ENCODE measurements at regions not wholly inside any gene's neighbourhood (a gene's known extent, or its start where the extent isn't known, plus 50 kb on each side); places are given as distances from the start of the nearest gene placed in this dataset.
A peak's percentile ranks its signal among the peaks of the same experiment; 100 is the strongest.

DNA sequence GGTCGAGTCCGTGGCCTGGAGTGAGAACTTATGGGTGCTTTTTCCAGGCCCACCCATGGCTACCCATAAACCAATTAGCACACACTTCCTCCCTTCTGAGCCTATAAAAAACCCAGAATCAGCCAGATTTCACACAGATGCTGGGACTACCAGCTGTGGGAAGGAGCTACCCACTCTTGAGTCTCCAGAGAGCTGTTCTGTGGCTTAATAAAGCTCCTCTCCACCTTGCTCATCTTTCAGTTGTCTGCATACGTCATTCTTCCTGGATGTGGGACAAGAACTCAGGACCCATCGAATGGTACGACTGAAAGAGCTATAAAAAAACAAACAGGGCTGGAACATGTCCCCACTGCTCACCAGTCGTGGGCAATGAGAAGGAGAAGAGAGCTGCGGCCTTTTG lies 555.4 kb upstream of the CCDC54 start:
- TF ChIP-seq, protein P1, sequence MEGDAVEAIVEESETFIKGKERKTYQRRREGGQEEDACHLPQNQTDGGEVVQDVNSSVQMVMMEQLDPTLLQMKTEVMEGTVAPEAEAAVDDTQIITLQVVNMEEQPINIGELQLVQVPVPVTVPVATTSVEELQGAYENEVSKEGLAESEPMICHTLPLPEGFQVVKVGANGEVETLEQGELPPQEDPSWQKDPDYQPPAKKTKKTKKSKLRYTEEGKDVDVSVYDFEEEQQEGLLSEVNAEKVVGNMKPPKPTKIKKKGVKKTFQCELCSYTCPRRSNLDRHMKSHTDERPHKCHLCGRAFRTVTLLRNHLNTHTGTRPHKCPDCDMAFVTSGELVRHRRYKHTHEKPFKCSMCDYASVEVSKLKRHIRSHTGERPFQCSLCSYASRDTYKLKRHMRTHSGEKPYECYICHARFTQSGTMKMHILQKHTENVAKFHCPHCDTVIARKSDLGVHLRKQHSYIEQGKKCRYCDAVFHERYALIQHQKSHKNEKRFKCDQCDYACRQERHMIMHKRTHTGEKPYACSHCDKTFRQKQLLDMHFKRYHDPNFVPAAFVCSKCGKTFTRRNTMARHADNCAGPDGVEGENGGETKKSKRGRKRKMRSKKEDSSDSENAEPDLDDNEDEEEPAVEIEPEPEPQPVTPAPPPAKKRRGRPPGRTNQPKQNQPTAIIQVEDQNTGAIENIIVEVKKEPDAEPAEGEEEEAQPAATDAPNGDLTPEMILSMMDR (IDR thresholded peaks at IDR 0.05), result no peak
- Mint-ChIP-seq H3K27ac (no peak overlapping the region), H3K36me3 (ENCODE audit: low read depth) (no peaks in the 10 kb centered on the region), H3K4me3 (no peak overlapping the region), H3K27me3 (ENCODE audit: low read depth, poor library complexity) (peaks cover 2% of the 10 kb centered on the region), H3K9me3 (no peaks in the 10 kb centered on the region), H3K4me1 (peaks cover 5% of the 10 kb centered on the region)
- DNase-seq, result no peak

DNA sequence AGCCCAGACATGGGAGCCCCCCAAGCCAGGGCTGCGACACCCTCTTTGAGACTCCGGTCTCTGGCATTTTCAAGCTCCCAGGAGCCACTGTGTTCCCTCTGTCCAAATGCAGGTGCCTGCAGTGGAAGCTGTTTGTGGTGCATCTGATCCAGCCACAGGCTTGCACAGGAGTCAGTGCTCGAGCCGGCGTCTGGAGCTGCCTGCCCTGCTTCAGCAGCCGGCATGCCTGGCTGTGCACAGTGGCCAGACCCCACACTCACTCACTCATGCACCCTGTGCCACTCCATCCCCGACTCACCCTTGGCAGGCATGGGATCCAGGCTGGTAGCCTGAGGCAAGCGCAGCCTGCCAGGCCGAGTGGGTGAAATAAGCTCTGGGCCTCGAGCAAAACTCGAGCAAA lies 555.0 kb upstream of the CCDC54 start:
- Mint-ChIP-seq H3K9me3 (no peaks in the 10 kb centered on the region), H3K4me1 (peaks cover 5% of the 10 kb centered on the region), H3K36me3 (ENCODE audit: low read depth) (no peaks in the 10 kb centered on the region), H3K27ac (no peak overlapping the region), H3K4me3 (no peak overlapping the region), H3K27me3 (ENCODE audit: low read depth, poor library complexity) (peaks cover 2% of the 10 kb centered on the region)
- TF ChIP-seq, protein P1 (IDR thresholded peaks at IDR 0.05), result no peak
- no peak for DNase-seq

DNA sequence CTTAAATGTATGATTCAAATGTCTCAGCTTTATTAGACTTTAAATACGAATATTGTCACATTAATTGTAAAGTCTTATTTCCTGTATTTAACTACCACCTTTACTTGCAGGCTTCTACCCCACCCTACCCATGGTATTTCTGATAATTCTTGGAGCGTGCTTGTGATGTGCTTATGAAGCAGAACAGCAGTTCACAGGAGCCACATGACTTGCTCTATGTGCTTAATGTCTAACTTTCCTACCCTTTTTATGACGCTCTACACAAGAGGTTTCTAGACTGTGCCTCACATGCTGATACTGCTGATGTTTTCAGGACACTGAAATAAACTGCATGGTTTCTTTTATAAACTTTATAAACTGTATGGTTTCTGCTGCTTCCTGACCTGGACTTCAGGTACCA lies 553.5 kb upstream of the CCDC54 start:
- TF ChIP-seq, protein P1 (IDR thresholded peaks at IDR 0.05), result no peak
- DNase-seq, result no peak
- H3K27ac Mint-ChIP-seq, result no peak overlapping the region
- H3K9me3 Mint-ChIP-seq, result no peaks in the 10 kb centered on the region
- peaks cover 5% of the 10 kb centered on the region for H3K4me1 Mint-ChIP-seq
- no peaks in the 10 kb centered on the region for H3K36me3 Mint-ChIP-seq (ENCODE audit: low read depth)
- H3K27me3 Mint-ChIP-seq (ENCODE audit: low read depth, poor library complexity), result no peaks in the 10 kb centered on the region
- H3K4me3 Mint-ChIP-seq, result no peak overlapping the region

DNA sequence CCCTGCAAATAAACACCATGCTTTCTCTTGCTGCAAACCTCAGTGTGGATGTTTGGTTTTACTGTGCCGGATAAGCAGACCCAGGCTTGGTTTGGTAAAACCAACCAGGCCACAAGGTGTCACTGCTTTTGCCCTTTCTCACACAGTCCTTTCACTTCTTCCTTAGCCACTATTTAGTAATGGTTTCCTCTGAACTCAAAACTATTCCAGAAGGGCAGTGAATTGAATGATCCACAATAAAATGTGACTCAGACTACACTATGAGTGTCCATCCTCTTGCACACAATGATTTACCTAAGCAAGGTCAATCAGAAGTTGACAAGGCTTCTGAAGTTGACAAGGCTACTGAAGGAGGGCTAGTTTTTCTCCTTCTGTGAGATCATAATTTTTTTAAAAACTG lies 552.4 kb upstream of the CCDC54 start:
- Mint-ChIP-seq H3K27me3 (ENCODE audit: low read depth, poor library complexity) (no peaks in the 10 kb centered on the region), H3K4me1 (peaks cover 5% of the 10 kb centered on the region), H3K27ac (peak overlapping the region; percentile 8), H3K36me3 (ENCODE audit: low read depth) (no peaks in the 10 kb centered on the region), H3K4me3 (no peak overlapping the region), H3K9me3 (no peaks in the 10 kb centered on the region)
- TF ChIP-seq, protein P1 (IDR thresholded peaks at IDR 0.05), result peak; percentile 17
- DNase-seq, result no peak

DNA sequence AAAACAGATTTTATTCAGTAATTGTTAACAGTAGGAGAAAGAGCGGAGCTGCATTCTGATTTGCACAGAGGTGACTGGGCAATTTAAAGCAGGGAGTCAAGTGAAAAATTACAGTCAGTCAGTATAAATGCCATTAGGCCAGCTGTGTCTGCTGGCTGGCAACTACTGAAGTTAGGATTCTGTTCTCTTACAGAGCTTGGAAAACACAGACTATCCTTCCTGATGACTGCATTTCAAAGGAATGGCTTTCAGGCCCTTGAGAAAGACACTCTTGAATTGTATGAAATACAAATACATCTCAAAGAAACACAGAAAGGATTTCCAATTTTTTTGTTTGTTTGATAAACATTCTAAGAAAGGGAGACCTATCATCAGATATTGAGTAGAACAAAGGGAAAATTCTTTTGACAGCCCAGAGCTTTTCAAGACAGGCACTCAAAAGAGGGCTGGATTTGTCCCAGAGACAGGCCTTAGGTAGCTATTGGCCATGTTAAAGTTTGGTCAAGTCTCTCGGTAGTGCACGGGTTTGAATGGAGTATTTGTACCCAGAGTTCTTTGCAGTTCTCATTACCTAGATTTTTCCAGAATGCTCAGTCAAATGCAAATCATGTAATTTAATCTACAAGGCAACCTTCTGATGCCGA lies 551.2 kb upstream of the CCDC54 start:
- H3K4me3 Mint-ChIP-seq, result no peak overlapping the region
- peaks cover 3% of the 10 kb centered on the region for H3K9me3 Mint-ChIP-seq
- H3K27me3 Mint-ChIP-seq (ENCODE audit: low read depth, poor library complexity), result no peaks in the 10 kb centered on the region
- H3K27ac Mint-ChIP-seq, result peak overlapping the region; percentile 65
- no peak for DNase-seq
- TF ChIP-seq, protein P1 (IDR thresholded peaks at IDR 0.05), result no peak
- peaks cover 5% of the 10 kb centered on the region for H3K4me1 Mint-ChIP-seq
- H3K36me3 Mint-ChIP-seq (ENCODE audit: low read depth), result no peaks in the 10 kb centered on the region

DNA sequence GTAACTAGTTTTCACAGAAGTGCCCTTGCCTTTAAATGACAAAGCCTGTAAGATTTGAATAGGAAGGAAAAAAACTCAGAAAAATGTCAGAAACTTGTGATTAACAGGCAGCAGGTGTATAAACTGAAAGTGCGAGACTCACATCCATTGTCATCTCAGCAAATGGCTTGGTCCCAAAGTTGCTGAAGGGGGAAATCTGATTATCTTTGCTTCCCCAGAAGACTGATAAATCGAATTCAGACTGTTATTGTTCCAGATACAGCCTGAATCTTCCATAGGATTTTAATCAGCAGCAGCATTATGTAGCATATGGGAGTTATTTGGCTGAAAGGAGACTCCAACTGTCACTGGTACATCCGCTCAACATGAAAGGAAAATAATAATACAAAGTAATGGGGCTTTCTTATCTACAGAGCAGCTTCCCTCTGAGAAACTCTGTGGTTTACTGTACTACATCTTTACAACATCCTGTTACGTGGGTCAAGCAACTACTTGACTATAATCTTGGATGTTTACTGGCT lies 550.4 kb upstream of the CCDC54 start:
- H3K36me3 Mint-ChIP-seq (ENCODE audit: low read depth), result peaks cover 2% of the 10 kb centered on the region
- H3K27ac Mint-ChIP-seq, result no peak overlapping the region
- H3K9me3 Mint-ChIP-seq, result peaks cover 6% of the 10 kb centered on the region
- H3K4me3 Mint-ChIP-seq, result no peak overlapping the region
- no peak for DNase-seq
- H3K27me3 Mint-ChIP-seq (ENCODE audit: low read depth, poor library complexity), result no peaks in the 10 kb centered on the region
- peaks cover 5% of the 10 kb centered on the region for H3K4me1 Mint-ChIP-seq
- TF ChIP-seq, protein P1 (IDR thresholded peaks at IDR 0.05), result no peak
